K562 (cell line): ENCODE measurements at regions not wholly inside any gene's neighbourhood (a gene's known extent, or its start where the extent isn't known, plus 50 kb on each side); places are given as distances from the start of the nearest gene placed in this dataset.

Source experiments
- BACH1 ChIP-seq: fragments of 200-800 bp; sonication (Bioruptor generic); IDR thresholded peaks from 2 replicates; pipeline ENCODE4 v1.6.1; 2016; ENCODE audit warnings: missing genetic modification characterization, missing compliant biosample characterization
- ELF1 ChIP-seq: fragments of 200-800 bp; sonication (Bioruptor generic); IDR thresholded peaks from 2 replicates; pipeline ENCODE4 v1.6.1; 2016; ENCODE audit warnings: missing genetic modification characterization, missing compliant biosample characterization
- ELF4 ChIP-seq: fragments of 450-650 bp; formaldehyde crosslinking; IDR thresholded peaks from 2 replicates; pipeline ENCODE4 v1.4.0; 2022; ENCODE audit warnings: missing genetic modification characterization
- HNRNPUL1 ChIP-seq: fragments of 200-400 bp; formaldehyde crosslinking; IDR thresholded peaks from 2 replicates; pipeline ENCODE4 v1.6.1; 2017; ENCODE audit warnings: low read length
- HOXB6 ChIP-seq: fragments of 250-450 bp; sonication (Bioruptor Pico); IDR thresholded peaks from 2 replicates; pipeline ENCODE4 v1.5.1; 2022; ENCODE audit warnings: mild to moderate bottlenecking, borderline replicate concordance
- LEF1 ChIP-seq: fragments of 450-650 bp; IDR thresholded peaks from 2 replicates; pipeline ENCODE4 v1.6.1; 2016; ENCODE audit warnings: mild to moderate bottlenecking
- POU5F1 ChIP-seq: fragments of 150-350 bp; IDR thresholded peaks from 2 replicates; pipeline ENCODE4 v1.6.1; 2014; ENCODE audit warnings: borderline replicate concordance, low read length, low read depth, mild to moderate bottlenecking; ENCODE audit not compliant: partially characterized antibody
- SIN3B ChIP-seq: fragments of 450-650 bp; IDR thresholded peaks from 2 replicates; pipeline ENCODE4 v1.6.1; 2017; ENCODE audit warnings: low read depth, mild to moderate bottlenecking, moderate library complexity
- STAT5A ChIP-seq: IDR thresholded peaks from 2 replicates; pipeline ENCODE4 v1.6.1; 2012; ENCODE audit warnings: low read length, inconsistent platforms, borderline replicate concordance
- TEAD4 ChIP-seq, 2 experiments: sonication (generic) in 1 of 2; formaldehyde crosslinking in 1 of 2; IDR thresholded peaks; 2 replicates each; pipeline versions ENCODE4 v1.6.1 to v1.8.0; 2012 to 2022; ENCODE audit warnings: borderline replicate concordance in 1 of 2, inconsistent platforms in 1 of 2, low read length in 1 of 2, mild to moderate bottlenecking in 1 of 2, missing genetic modification reagents in 1 of 2
- ZBTB1 ChIP-seq: sonication (generic); formaldehyde crosslinking; IDR thresholded peaks from 2 replicates; pipeline ENCODE4 v1.8.1; 2023; ENCODE audit warnings: missing genetic modification reagents, low read depth, mild to moderate bottlenecking, borderline replicate concordance
- ZBTB17 ChIP-seq: fragments of 450-650 bp; formaldehyde crosslinking; IDR thresholded peaks from 2 replicates; pipeline ENCODE4 v1.4.0; 2020; ENCODE audit warnings: mild to moderate bottlenecking
- ZBTB7A ChIP-seq: IDR thresholded peaks from 2 replicates; pipeline ENCODE4 v1.6.1; 2011; ENCODE audit warnings: low read depth, mild to moderate bottlenecking, low read length, moderate library complexity, borderline replicate concordance; ENCODE audit not compliant: control insufficient read depth
- ZFP30 ChIP-seq: fragments of 250-450 bp; sonication (Bioruptor Pico); IDR thresholded peaks from 2 replicates; pipeline ENCODE4 v1.8.0; 2022; ENCODE audit warnings: moderate library complexity, mild to moderate bottlenecking, inconsistent platforms, borderline replicate concordance
- ZNF175 ChIP-seq: fragments of 200-800 bp; sonication (Bioruptor generic); IDR thresholded peaks from 2 replicates; pipeline ENCODE4 v1.6.1; 2016; ENCODE audit warnings: low read depth, mild to moderate bottlenecking, missing genetic modification characterization, missing compliant biosample characterization
- ZNF384 ChIP-seq: IDR thresholded peaks from 2 replicates; pipeline ENCODE4 v1.6.1; 2012; ENCODE audit warnings: low read depth, low read length, improper control_type of control experiment
- ZSCAN32 ChIP-seq: fragments of 450-650 bp; formaldehyde crosslinking; IDR thresholded peaks from 2 replicates; pipeline ENCODE4 v1.4.0; 2020; ENCODE audit warnings: mild to moderate bottlenecking, moderate library complexity
- TF ChIP-seq, protein P1 (sequence below): fragments of 450-650 bp; formaldehyde crosslinking; conservative IDR thresholded peaks from 2 replicates; pipeline ENCODE4 v1.4.0; 2022; ENCODE audit warnings: mild to moderate bottlenecking, missing genetic modification characterization
- TF ChIP-seq, protein P2 (sequence below), 2 experiments: fragments of 450-650 bp in 1 of 2; IDR thresholded peaks; 2 replicates each; pipeline ENCODE4 v1.6.1; 2011 to 2017; ENCODE audit warnings: low read depth in 2 of 2, antibody characterized with exemption in 1 of 2, borderline replicate concordance in 1 of 2, low read length in 1 of 2, mild to moderate bottlenecking in 1 of 2, mixed read lengths in 1 of 2; ENCODE audit not compliant: control insufficient read depth in 1 of 2

DNA sequence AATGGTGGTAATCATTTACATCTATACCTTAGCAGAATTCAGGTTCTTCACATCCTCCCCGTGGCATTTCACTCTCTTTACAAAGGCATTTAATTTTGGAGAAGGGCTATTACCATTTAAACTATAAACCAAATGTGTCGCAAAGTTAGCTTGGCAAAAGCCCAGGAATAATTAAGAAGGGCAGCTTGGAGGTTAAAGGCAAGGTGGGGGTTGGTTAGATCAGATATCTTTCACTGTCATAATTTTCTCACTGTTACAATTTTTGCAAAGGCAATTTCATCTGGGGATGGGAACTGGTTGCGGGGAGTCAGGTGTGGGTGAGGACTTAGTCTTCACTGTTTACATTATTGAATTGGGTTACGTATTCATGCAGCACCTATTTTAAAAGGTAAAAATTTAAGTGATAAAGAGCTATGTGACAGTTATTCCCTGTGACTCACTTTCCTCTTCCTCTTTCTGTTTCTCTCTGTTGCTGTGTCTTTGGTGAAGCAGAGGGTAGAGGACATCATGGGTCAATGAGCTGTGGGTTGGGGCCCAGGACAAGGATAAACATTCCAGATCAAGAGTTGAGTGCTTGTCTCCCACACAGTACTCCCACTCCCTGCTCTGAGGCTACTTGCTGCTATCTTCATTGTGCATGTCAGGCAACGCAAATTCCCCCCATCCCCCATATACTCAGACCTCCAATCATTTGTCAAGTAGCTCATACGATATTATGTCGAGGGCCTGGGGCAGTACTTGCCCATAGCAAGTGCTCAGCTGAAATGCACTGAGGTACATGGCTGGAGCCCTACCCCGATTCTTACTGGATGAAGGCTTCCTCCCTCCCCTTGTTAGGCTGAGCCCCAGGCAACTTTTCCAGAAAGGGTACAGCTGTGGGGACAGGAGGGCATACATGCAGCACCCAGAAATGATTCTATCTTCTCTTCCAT, 223.1 kb upstream of the MYLIP start (continued):
- TF ChIP-seq, protein P1, sequence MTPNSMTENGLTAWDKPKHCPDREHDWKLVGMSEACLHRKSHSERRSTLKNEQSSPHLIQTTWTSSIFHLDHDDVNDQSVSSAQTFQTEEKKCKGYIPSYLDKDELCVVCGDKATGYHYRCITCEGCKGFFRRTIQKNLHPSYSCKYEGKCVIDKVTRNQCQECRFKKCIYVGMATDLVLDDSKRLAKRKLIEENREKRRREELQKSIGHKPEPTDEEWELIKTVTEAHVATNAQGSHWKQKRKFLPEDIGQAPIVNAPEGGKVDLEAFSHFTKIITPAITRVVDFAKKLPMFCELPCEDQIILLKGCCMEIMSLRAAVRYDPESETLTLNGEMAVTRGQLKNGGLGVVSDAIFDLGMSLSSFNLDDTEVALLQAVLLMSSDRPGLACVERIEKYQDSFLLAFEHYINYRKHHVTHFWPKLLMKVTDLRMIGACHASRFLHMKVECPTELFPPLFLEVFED: peak; percentile 75; the same call in 1 of the 2 replicates
- no peak for TF ChIP-seq HOXB6 (CRISPR knock-in tag)
- peak; percentile 72; the same call in 1 of the 2 replicates for TF ChIP-seq ZBTB1 (CRISPR knock-in tag)
- no peak for TF ChIP-seq ZBTB17
- peak; percentile 33; the same call in 1 of the 2 replicates for TF ChIP-seq ELF1 (tag)
- no peak for TF ChIP-seq ZSCAN32 (CRISPR knock-in tag)
- TF ChIP-seq TEAD4 (IDR thresholded peaks at IDR 0.05; ENCODE audit: low read length): peak; percentile 96
- TF ChIP-seq TEAD4 (CRISPR knock-in tag; IDR thresholded peaks at IDR 0.05; ENCODE audit: borderline replicate concordance): no peak
- TF ChIP-seq POU5F1: peak; percentile 62
- TF ChIP-seq SIN3B: no peak
- TF ChIP-seq ZNF175: peak; percentile 87
- peak; percentile 93 for TF ChIP-seq STAT5A
- TF ChIP-seq HNRNPUL1: no peak
- no peak; the same call in 1 of the 2 replicates for TF ChIP-seq BACH1 (tag)
- TF ChIP-seq ZFP30: no peak
- TF ChIP-seq ZBTB7A: peak; percentile 36; the same call in 1 of the 2 replicates
- TF ChIP-seq, protein P2, sequence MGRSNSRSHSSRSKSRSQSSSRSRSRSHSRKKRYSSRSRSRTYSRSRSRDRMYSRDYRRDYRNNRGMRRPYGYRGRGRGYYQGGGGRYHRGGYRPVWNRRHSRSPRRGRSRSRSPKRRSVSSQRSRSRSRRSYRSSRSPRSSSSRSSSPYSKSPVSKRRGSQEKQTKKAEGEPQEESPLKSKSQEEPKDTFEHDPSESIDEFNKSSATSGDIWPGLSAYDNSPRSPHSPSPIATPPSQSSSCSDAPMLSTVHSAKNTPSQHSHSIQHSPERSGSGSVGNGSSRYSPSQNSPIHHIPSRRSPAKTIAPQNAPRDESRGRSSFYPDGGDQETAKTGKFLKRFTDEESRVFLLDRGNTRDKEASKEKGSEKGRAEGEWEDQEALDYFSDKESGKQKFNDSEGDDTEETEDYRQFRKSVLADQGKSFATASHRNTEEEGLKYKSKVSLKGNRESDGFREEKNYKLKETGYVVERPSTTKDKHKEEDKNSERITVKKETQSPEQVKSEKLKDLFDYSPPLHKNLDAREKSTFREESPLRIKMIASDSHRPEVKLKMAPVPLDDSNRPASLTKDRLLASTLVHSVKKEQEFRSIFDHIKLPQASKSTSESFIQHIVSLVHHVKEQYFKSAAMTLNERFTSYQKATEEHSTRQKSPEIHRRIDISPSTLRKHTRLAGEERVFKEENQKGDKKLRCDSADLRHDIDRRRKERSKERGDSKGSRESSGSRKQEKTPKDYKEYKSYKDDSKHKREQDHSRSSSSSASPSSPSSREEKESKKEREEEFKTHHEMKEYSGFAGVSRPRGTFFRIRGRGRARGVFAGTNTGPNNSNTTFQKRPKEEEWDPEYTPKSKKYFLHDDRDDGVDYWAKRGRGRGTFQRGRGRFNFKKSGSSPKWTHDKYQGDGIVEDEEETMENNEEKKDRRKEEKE (IDR thresholded peaks at IDR 0.05; ENCODE audit: borderline replicate concordance in 1 of 2, control insufficient read depth in 1 of 2, low read depth in 2 of 2, low read length in 1 of 2): peak in 1 of 2 experiments; percentile 87; a peak in 2 of 4 replicates
- TF ChIP-seq ZNF384: peak; percentile 54; the same call in 1 of the 2 replicates
- TF ChIP-seq LEF1: peak; percentile 99
- TF ChIP-seq ELF4 (CRISPR knock-in tag): peak; percentile 75; the same call in 1 of the 2 replicates
